Gastrocnemius medialis (tissue), 4 donors: ENCODE measurements at regions not wholly inside any gene's neighbourhood (a gene's known extent, or its start where the extent isn't known, plus 50 kb on each side); places are given as distances from the start of the nearest gene placed in this dataset.

Experiments used
- ATAC-seq, 2 donors: fragments of 150-250 bp; one replicate each; pipeline ENCODE4 v1.9.1; 2016
- DNase-seq, 2 donors: peaks; one replicate each; pipeline ENCODE4 v3.0.0-alpha.2; 2019
- H3K27ac ChIP-seq, 4 donors: fragments of 200-600 bp; sonication (generic); 1 replicate in 1 of 4; 2 replicates in 3 of 4; pipeline ENCODE4 v1.5.1; 2016 to 2018; ENCODE audit warnings: mild to moderate bottlenecking in 2 of 4, moderate library complexity in 1 of 4
- H3K27me3 ChIP-seq, 3 donors: fragments of 200-600 bp; sonication (generic) in 2 of 3; 1 replicate in 1 of 3; 2 replicates in 2 of 3; pipeline versions ENCODE4 v1.5.1 to v1.6.0; 2016 to 2019; ENCODE audit warnings: mild to moderate bottlenecking in 1 of 3, moderate library complexity in 1 of 3
- H3K36me3 ChIP-seq, 2 donors: fragments of 200-600 bp; sonication (generic) in 1 of 2; one replicate each; pipeline ENCODE4 v1.5.1; 2017 to 2018
- H3K4me1 ChIP-seq, 2 donors: fragments of 200-600 bp; sonication (generic) in 1 of 2; one replicate each; pipeline ENCODE4 v1.5.1; 2016 to 2017; ENCODE audit warnings: mild to moderate bottlenecking in 2 of 2
- H3K4me3 ChIP-seq, 4 donors: fragments of 200-600 bp; sonication (generic) in 3 of 4; 1 replicate in 1 of 4; 2 replicates in 3 of 4; pipeline ENCODE4 v1.5.1; 2016 to 2019; ENCODE audit warnings: mild to moderate bottlenecking in 2 of 4
- H3K9me3 ChIP-seq, 3 donors: fragments of 200-600 bp; sonication (generic) in 2 of 3; 1 replicate in 1 of 3; 2 replicates in 2 of 3; pipeline ENCODE4 v1.5.1; 2016 to 2019
- CTCF ChIP-seq, 5 experiments: fragments of 450-650 bp in 3 of 5; fragments of 200-600 bp in 2 of 5; sonication (generic) in 2 of 5; IDR thresholded peaks in 4 of 5; conservative IDR thresholded peaks in 1 of 5; 1 replicate in 4 of 5; 2 replicates in 1 of 5; pipeline ENCODE4 v1.5.1; 2016 to 2019; ENCODE audit warnings: antibody characterized with exemption in 5 of 5, mild to moderate bottlenecking in 3 of 5, moderate library complexity in 3 of 5
- POLR2A ChIP-seq, 2 donors: fragments of 450-650 bp; IDR thresholded peaks; one replicate each; pipeline ENCODE4 v1.6.1; 2017; ENCODE audit warnings: antibody characterized with exemption in 2 of 2, mild to moderate bottlenecking in 2 of 2, moderate library complexity in 2 of 2
- in situ Hi-C, 4 donors: fragments of 200-750 bp; cut with MboI; loops; one replicate each; pipeline versions ENCODE4 v1.15.0 to v1.8.0; 2017; ENCODE audit warnings: low sequenced_read_pairs in 4 of 4
- intact Hi-C: fragments of 100-400 bp; cut with DNase I; formaldehyde crosslinking; loops from one replicate; pipeline ENCODE4 v1.15.1; 2023; ENCODE audit warnings: low total_unique reads

DNA sequence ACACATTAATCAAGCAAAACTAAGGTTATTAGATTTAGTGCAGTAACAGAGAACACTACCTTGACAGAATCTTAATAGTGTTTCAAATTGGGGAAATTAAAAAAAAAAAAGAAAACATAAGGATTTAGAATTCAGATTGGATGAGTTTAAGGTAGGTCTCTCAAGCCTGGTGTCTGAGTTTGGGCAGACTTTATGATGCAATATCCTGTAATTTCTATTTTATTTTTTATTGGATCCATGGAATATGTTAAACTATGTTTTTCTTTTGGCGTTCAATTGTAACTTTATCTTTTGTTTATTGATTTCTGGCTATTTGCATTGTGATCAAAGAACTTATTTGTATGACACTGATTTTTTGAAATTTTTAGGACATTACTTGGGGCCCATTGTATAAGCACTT is 394.1 kb upstream of the NETO1 start:
- Histone ChIP-seq H3K27me3 (no peaks in the 10 kb centered on the region), H3K36me3 (no peaks in the 10 kb centered on the region), H3K9me3 (no peaks in the 10 kb centered on the region), H3K4me1 (no peaks in the 10 kb centered on the region), H3K27ac (no peak overlapping the region), H3K4me3 (no peak overlapping the region)
- in situ Hi-C loops (no loop called here), intact Hi-C loops (no loop called here)
- ATAC-seq (no peak), DNase-seq (no peak)
- TF ChIP-seq POLR2A (IDR thresholded peaks at IDR 0.05) (no peak), CTCF (IDR thresholded peaks at IDR 0.05 in 4 of 5, conservative IDR thresholded peaks at IDR 0.05 in 1 of 5) (no peak)

- DNase-seq: no peak
- H3K27me3 ChIP-seq: no peaks in the 10 kb centered on the region
- H3K9me3 ChIP-seq: no peaks in the 10 kb centered on the region
- H3K4me3 ChIP-seq: no peak overlapping the region
- no peak overlapping the region for H3K27ac ChIP-seq
- TF ChIP-seq CTCF (IDR thresholded peaks at IDR 0.05 in 4 of 5, conservative IDR thresholded peaks at IDR 0.05 in 1 of 5): no peak
- no peak for TF ChIP-seq POLR2A (IDR thresholded peaks at IDR 0.05)
- no peaks in the 10 kb centered on the region for H3K36me3 ChIP-seq
- no peaks in the 10 kb centered on the region for H3K4me1 ChIP-seq
- intact Hi-C loops: no loop called here
- in situ Hi-C loops: no loop called here
- ATAC-seq: no peak
Observed at GRCh38 chr18:73261243-73261642, 393.5 kb upstream of the NETO1 start.

GRCh38 chr18:73258375-73259087 is 390.7 kb upstream of the NETO1 start:
- Histone ChIP-seq H3K36me3 (no peaks in the 10 kb centered on the region), H3K27ac (no peak overlapping the region), H3K4me1 (no peaks in the 10 kb centered on the region), H3K27me3 (no peaks in the 10 kb centered on the region), H3K4me3 (no peak overlapping the region), H3K9me3 (no peaks in the 10 kb centered on the region)
- in situ Hi-C loops: no loop called here
- ATAC-seq (no peak), DNase-seq (no peak)
- intact Hi-C loops: no loop called here
- TF ChIP-seq POLR2A (IDR thresholded peaks at IDR 0.05): no peak
- TF ChIP-seq CTCF (IDR thresholded peaks at IDR 0.05 in 4 of 5, conservative IDR thresholded peaks at IDR 0.05 in 1 of 5): no peak

GRCh38 chr18:73254564-73254963 is 386.8 kb upstream of the NETO1 start:
- H3K4me1 ChIP-seq: no peaks in the 10 kb centered on the region
- H3K27ac ChIP-seq: no peak overlapping the region
- no peak for ATAC-seq
- no peaks in the 10 kb centered on the region for H3K36me3 ChIP-seq
- no peak for TF ChIP-seq CTCF (IDR thresholded peaks at IDR 0.05 in 4 of 5, conservative IDR thresholded peaks at IDR 0.05 in 1 of 5)
- TF ChIP-seq POLR2A (IDR thresholded peaks at IDR 0.05): no peak
- H3K4me3 ChIP-seq: no peak overlapping the region
- intact Hi-C loops (no loop called here), in situ Hi-C loops (no loop called here)
- H3K27me3 ChIP-seq: no peaks in the 10 kb centered on the region
- H3K9me3 ChIP-seq: no peaks in the 10 kb centered on the region
- no peak for DNase-seq

DNA sequence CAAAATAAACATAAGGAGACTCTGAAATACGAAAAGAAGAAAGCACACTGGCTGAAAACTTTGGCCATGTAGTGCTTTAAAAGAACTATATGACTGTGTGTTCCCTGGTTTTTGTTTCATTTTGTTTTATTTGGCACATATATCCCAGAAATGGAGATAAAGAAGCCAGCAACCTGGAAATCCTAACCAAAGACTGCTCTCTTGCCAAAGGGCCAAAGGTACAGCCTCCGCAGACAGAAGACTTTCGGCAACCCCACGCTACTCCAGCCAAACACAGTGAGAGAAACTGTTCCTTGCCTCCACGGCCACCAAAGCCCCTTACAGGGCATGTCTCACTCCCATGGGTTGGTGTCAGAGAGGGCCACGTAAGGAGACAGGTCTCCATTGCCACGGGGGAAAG is 381.2 kb upstream of the NETO1 start:
- no peak overlapping the region for H3K4me3 ChIP-seq
- DNase-seq (no peak), ATAC-seq (no peak)
- H3K9me3 ChIP-seq: no peaks in the 10 kb centered on the region
- in situ Hi-C loops: no loop called here
- no peaks in the 10 kb centered on the region for H3K27me3 ChIP-seq
- no peak overlapping the region for H3K27ac ChIP-seq
- H3K4me1 ChIP-seq: no peaks in the 10 kb centered on the region
- TF ChIP-seq CTCF (IDR thresholded peaks at IDR 0.05 in 4 of 5, conservative IDR thresholded peaks at IDR 0.05 in 1 of 5) (no peak), POLR2A (IDR thresholded peaks at IDR 0.05) (no peak)
- intact Hi-C loops: no loop called here
- no peaks in the 10 kb centered on the region for H3K36me3 ChIP-seq
